22Rv1 (cell line): ENCODE measurements at regions not wholly inside any gene's neighbourhood (a gene's known extent, or its start where the extent isn't known, plus 50 kb on each side); places are given as distances from the start of the nearest gene placed in this dataset.
"Not testable (repeated sequence)": the region's sequence is repeated elsewhere in the genome, so short reads cannot be mapped to it uniquely, and the experiment has no call there.

Experiments
- H3K27ac ChIP-seq: fragments of 450-650 bp; 2 replicates; pipeline ENCODE4 v1.5.1; 2017
- CTCF ChIP-seq: fragments of 450-650 bp; IDR thresholded peaks from 2 replicates; pipeline ENCODE4 v1.5.1; 2017; ENCODE audit warnings: mild to moderate bottlenecking
- ZFX ChIP-seq: fragments of 450-650 bp; IDR thresholded peaks from 2 replicates; pipeline ENCODE4 v1.6.1; 2017; ENCODE audit warnings: antibody characterized with exemption, borderline replicate concordance

- TF ChIP-seq ZFX: no peak
- TF ChIP-seq CTCF: no peak
- no peak overlapping the region for H3K27ac ChIP-seq
Observed at GRCh38 chr11:38842991-38843390, 2245.0 kb upstream of the RAG2 start.

- no peak overlapping the region for H3K27ac ChIP-seq
- TF ChIP-seq ZFX (no peak), CTCF (no peak)
Observed at GRCh38 chr11:38839071-38839470, 2241.0 kb upstream of the RAG2 start.

GRCh38 chr11:38835966-38836365 is 2237.9 kb upstream of the RAG2 start:
- no peak overlapping the region for H3K27ac ChIP-seq
- no peak for TF ChIP-seq CTCF
- no peak for TF ChIP-seq ZFX

- H3K27ac ChIP-seq: no peak overlapping the region
- no peak for TF ChIP-seq ZFX
- TF ChIP-seq CTCF: peak; percentile 70
Observed at GRCh38 chr11:38824573-38824972, 2226.5 kb upstream of the RAG2 start.

- not testable (repeated sequence) for H3K27ac ChIP-seq
Observed at GRCh38 chr11:38821786-38822185, 2223.8 kb upstream of the RAG2 start.

- TF ChIP-seq ZFX (no peak), CTCF (no peak)
- H3K27ac ChIP-seq: no peak overlapping the region
Observed at GRCh38 chr11:38819981-38820380, 2221.9 kb upstream of the RAG2 start.

GRCh38 chr11:38818720-38819119 is 2220.7 kb upstream of the RAG2 start:
- TF ChIP-seq CTCF (no peak), ZFX (no peak)
- no peak overlapping the region for H3K27ac ChIP-seq

- no peak overlapping the region for H3K27ac ChIP-seq
- TF ChIP-seq ZFX (no peak), CTCF (no peak)
Observed at GRCh38 chr11:38814670-38815069, 2216.6 kb upstream of the RAG2 start.
